ENCODE measurements at regions not wholly inside any gene's neighbourhood (a gene's known extent, or its start where the extent isn't known, plus 50 kb on each side); places are given as distances from the start of the nearest gene placed in this dataset.

- Histone ChIP-seq H3K9me3 (no peaks in the 10 kb centered on the region), H3K27me3 (no peaks in the 10 kb centered on the region), H3K4me3 (no peak overlapping the region), H3K4me1 (no peaks in the 10 kb centered on the region), H3K36me3 (no peaks in the 10 kb centered on the region), H3K27ac (no peak overlapping the region)
- TF ChIP-seq EP300 (IDR thresholded peaks at IDR 0.05) (no peak), POLR2AphosphoS5 (IDR thresholded peaks at IDR 0.05) (no peak)
- WGBS, 2 donors: 81 to 87% methylated on average over 4 of the region's 4 CpGs
- DNase-seq (no peak), ATAC-seq (ENCODE audit: low FRiP score in 2 of 2) (no peak)
These were observed 165.2 kb upstream of the E2F8 start for GRCh38 chr11:19405966-19406365.

DNA sequence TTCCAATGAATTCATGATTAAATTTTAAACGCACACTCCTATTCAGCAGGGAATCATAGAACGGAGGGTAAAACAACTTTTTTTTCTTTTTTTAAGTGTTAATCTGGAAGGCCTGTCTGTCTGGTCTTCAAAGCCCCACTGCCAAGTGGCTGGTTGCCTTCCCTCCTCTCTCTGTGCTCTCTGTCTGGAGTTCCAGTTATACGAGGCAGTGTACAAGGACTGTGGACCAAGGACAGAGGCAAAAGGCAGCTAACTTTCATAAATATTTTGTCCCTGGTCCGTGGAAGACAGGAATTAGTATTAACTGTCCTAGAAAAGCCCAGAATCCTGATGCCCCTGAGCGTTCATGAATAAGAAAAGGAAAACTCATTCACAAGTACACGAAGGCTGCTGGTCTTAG is 164.0 kb upstream of the E2F8 start:
- no peaks in the 10 kb centered on the region for H3K4me1 ChIP-seq
- H3K9me3 ChIP-seq: no peaks in the 10 kb centered on the region
- 60 to 62% methylated on average over 6 of the region's 6 CpGs for WGBS, 2 donors
- no peak overlapping the region for H3K27ac ChIP-seq
- no peaks in the 10 kb centered on the region for H3K27me3 ChIP-seq
- no peak overlapping the region for H3K4me3 ChIP-seq
- H3K36me3 ChIP-seq: no peaks in the 10 kb centered on the region
- ATAC-seq (ENCODE audit: low FRiP score in 2 of 2) (no peak), DNase-seq (no peak)
- TF ChIP-seq, protein P1, sequence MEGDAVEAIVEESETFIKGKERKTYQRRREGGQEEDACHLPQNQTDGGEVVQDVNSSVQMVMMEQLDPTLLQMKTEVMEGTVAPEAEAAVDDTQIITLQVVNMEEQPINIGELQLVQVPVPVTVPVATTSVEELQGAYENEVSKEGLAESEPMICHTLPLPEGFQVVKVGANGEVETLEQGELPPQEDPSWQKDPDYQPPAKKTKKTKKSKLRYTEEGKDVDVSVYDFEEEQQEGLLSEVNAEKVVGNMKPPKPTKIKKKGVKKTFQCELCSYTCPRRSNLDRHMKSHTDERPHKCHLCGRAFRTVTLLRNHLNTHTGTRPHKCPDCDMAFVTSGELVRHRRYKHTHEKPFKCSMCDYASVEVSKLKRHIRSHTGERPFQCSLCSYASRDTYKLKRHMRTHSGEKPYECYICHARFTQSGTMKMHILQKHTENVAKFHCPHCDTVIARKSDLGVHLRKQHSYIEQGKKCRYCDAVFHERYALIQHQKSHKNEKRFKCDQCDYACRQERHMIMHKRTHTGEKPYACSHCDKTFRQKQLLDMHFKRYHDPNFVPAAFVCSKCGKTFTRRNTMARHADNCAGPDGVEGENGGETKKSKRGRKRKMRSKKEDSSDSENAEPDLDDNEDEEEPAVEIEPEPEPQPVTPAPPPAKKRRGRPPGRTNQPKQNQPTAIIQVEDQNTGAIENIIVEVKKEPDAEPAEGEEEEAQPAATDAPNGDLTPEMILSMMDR (IDR thresholded peaks at IDR 0.05): no peak
- TF ChIP-seq POLR2AphosphoS5 (IDR thresholded peaks at IDR 0.05) (no peak), POLR2A (IDR thresholded peaks at IDR 0.05) (no peak), EP300 (IDR thresholded peaks at IDR 0.05) (no peak)

DNA sequence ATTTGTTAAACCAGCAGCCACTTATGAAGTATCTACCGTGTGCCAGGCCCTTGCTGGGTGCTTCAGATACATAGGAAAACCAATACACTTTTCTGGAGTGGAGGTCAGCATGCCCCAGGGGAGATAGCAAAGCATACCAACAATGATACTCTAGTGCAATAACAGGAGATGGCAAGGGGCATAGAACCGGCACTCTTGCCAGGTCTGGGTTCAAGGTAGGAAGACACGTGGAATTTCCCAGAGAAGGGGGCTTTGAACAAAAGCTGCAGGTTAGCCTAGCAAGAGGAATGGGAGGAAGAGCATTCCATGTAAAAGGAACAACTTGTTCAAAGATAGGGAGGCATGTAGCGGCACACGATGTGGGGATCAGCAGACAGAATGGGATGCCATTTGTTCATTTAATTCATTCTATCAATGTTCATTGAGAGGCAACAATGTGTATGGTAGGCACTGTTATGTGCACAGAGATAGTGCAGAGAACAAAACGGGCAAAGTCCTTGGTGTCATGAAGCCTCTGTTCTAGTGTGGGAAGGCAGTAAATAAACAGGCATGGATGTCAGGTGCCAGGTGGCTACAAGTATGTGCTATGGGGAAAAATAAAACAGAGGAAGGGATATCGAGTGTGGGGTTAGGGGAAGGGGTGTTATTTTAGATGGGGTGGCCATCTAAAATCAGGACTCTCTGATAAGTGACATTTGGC is 162.6 kb upstream of the E2F8 start:
- Histone ChIP-seq H3K36me3 (no peaks in the 10 kb centered on the region), H3K9me3 (no peaks in the 10 kb centered on the region), H3K27me3 (no peaks in the 10 kb centered on the region), H3K4me1 (no peaks in the 10 kb centered on the region), H3K27ac (no peak overlapping the region), H3K4me3 (no peak overlapping the region)
- TF ChIP-seq POLR2AphosphoS5 (IDR thresholded peaks at IDR 0.05): no peak
- ATAC-seq (ENCODE audit: low FRiP score in 2 of 2) (no peak), DNase-seq (no peak)
- WGBS, 2 donors: 74 to 79% methylated on average over 7 of the region's 7 CpGs

- Histone ChIP-seq H3K4me3 (no peak overlapping the region), H3K4me1 (no peaks in the 10 kb centered on the region), H3K27me3 (no peaks in the 10 kb centered on the region), H3K27ac (no peak overlapping the region), H3K36me3 (no peaks in the 10 kb centered on the region), H3K9me3 (no peaks in the 10 kb centered on the region)
- WGBS, 2 donors: 95 to 96% methylated on average over 5 of the region's 5 CpGs
- ATAC-seq (ENCODE audit: low FRiP score in 2 of 2): no peak
- TF ChIP-seq, protein P1 (IDR thresholded peaks at IDR 0.05): no peak
- no peak for TF ChIP-seq EP300 (IDR thresholded peaks at IDR 0.05)
- TF ChIP-seq POLR2AphosphoS5 (IDR thresholded peaks at IDR 0.05): no peak
- TF ChIP-seq POLR2A (IDR thresholded peaks at IDR 0.05): no peak
- DNase-seq: no peak
These were observed 159.6 kb upstream of the E2F8 start for GRCh38 chr11:19400296-19400695.

- no peak for TF ChIP-seq EP300 (IDR thresholded peaks at IDR 0.05)
- no peak for TF ChIP-seq POLR2A (IDR thresholded peaks at IDR 0.05)
- peak; percentile 25 to 59 for TF ChIP-seq POLR2AphosphoS5 (IDR thresholded peaks at IDR 0.05)
- TF ChIP-seq, protein P1 (IDR thresholded peaks at IDR 0.05): no peak
- Histone ChIP-seq H3K4me3 (no peak overlapping the region), H3K36me3 (no peaks in the 10 kb centered on the region), H3K9me3 (no peaks in the 10 kb centered on the region), H3K27ac (no peak overlapping the region), H3K27me3 (no peaks in the 10 kb centered on the region), H3K4me1 (no peaks in the 10 kb centered on the region)
- WGBS, 2 donors: 53 to 55% methylated on average over 9 of the region's 9 CpGs
- ATAC-seq (ENCODE audit: low FRiP score in 2 of 2) (peak in 1 of 2 donors; percentile 51), DNase-seq (no peak)
These were observed 158.2 kb upstream of the E2F8 start for GRCh38 chr11:19398772-19399527.

Measured in upper lobe of left lung (tissue), 6 donors.